ENCODE measurements at regions not wholly inside any gene's neighbourhood (a gene's known extent, or its start where the extent isn't known, plus 50 kb on each side); places are given as distances from the start of the nearest gene placed in this dataset.

DNA sequence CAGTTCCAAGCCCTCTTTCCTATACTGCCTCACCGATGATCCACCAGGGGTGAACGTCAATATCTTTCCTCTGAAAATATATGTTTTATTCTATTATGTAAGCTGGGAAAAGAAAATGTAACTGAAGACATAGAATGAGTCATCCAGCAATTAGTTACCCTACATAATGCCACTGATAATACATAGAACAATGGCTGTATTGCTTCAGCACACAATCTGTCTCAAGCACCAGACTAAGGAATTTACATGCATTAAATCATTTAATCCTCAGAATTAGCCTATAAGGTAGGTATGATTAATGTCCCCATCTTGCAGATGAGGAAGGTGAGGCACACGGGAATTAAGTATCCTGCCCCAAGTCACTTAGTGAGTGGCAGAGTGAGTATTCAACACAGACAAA, 472.8 kb downstream of the TOX3 start:
- Histone ChIP-seq H3K27me3 (ENCODE audit: insufficient read depth in 3 of 3, low read length in 2 of 3) (peaks cover 0 to 3% (median 0%) of the 10 kb centered on the region in 3 donors), H3K27ac (no peak overlapping the region), H3K4me1 (no peaks in the 10 kb centered on the region), H3K9me3 (no peaks in the 10 kb centered on the region), H3K36me3 (ENCODE audit: insufficient read depth in 1 of 2, low read depth in 1 of 2) (no peaks in the 10 kb centered on the region), H3K4me3 (no peak overlapping the region)
- 79 to 83% (median 83%) methylated on average over 3 of the region's 3 CpGs for WGBS, 3 donors
- intact Hi-C loops (cut with DNase I) = no loop called here
- ATAC-seq = no peak
- DNase-seq = no peak
- TF ChIP-seq, protein P1, sequence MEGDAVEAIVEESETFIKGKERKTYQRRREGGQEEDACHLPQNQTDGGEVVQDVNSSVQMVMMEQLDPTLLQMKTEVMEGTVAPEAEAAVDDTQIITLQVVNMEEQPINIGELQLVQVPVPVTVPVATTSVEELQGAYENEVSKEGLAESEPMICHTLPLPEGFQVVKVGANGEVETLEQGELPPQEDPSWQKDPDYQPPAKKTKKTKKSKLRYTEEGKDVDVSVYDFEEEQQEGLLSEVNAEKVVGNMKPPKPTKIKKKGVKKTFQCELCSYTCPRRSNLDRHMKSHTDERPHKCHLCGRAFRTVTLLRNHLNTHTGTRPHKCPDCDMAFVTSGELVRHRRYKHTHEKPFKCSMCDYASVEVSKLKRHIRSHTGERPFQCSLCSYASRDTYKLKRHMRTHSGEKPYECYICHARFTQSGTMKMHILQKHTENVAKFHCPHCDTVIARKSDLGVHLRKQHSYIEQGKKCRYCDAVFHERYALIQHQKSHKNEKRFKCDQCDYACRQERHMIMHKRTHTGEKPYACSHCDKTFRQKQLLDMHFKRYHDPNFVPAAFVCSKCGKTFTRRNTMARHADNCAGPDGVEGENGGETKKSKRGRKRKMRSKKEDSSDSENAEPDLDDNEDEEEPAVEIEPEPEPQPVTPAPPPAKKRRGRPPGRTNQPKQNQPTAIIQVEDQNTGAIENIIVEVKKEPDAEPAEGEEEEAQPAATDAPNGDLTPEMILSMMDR (IDR thresholded peaks at IDR 0.05) = no peak

DNA sequence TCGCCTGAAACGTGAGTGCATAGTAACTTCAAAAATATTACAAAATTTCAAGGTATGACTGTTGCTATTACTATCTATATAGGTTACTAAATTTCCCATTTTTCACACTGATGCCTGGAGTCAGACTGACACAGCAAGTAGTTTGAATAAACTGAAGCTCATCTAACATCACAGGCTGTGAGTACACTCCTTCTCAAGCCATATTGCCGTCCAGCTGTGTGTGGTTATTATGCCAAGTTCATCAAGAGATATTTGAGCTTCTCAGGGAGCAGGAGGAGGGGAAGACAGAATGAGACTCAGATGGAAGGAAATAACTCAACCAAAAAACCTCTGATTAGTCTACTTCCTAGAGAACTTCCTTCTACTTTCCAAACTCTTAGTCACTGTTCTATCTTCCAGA, 473.9 kb downstream of the TOX3 start:
- H3K36me3 ChIP-seq (ENCODE audit: insufficient read depth in 1 of 2, low read depth in 1 of 2) = no peaks in the 10 kb centered on the region
- WGBS, 3 donors = 67 to 71% (median 68%) methylated on average over 3 of the region's 3 CpGs
- no peak for DNase-seq
- no peaks in the 10 kb centered on the region for H3K4me1 ChIP-seq
- intact Hi-C loops (cut with DNase I) = no loop called here
- no peak overlapping the region for H3K4me3 ChIP-seq
- H3K27ac ChIP-seq = no peak overlapping the region
- H3K27me3 ChIP-seq (ENCODE audit: insufficient read depth in 3 of 3, low read length in 2 of 3) = peaks cover 0 to 3% (median 0%) of the 10 kb centered on the region in 3 donors
- TF ChIP-seq, protein P1 (IDR thresholded peaks at IDR 0.05) = no peak
- H3K9me3 ChIP-seq = no peaks in the 10 kb centered on the region
- ATAC-seq = no peak

DNA sequence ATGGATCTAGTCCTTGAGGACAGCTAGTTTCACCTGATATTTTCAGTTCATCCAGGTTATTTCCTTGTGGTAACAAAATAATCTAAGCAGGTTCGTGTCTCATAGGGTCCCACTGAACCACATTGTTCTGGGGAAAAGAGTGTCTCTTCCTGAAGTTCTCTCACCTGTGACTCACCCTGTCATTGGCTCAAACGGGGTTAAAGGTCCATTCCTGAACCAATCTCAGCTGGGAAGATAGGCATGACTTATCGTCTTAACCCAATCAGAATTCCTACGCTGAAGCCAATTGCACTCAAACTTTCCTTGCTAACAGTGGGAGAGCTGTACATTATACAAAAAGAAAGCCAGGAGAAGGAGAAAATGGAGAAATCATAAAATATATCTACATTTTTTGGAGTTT, 475.8 kb downstream of the TOX3 start:
- TF ChIP-seq, protein P1 (IDR thresholded peaks at IDR 0.05) = no peak
- WGBS, 3 donors = 71% methylated on average over 4 of the region's 4 CpGs
- Histone ChIP-seq H3K4me1 (no peaks in the 10 kb centered on the region), H3K27ac (no peak overlapping the region), H3K4me3 (no peak overlapping the region), H3K9me3 (no peaks in the 10 kb centered on the region), H3K36me3 (ENCODE audit: insufficient read depth in 1 of 2, low read depth in 1 of 2) (no peaks in the 10 kb centered on the region), H3K27me3 (ENCODE audit: insufficient read depth in 3 of 3, low read length in 2 of 3) (peaks cover 0 to 3% (median 0%) of the 10 kb centered on the region in 3 donors)
- no peak for DNase-seq
- intact Hi-C loops (cut with DNase I) = no loop called here
- no peak for ATAC-seq

DNA sequence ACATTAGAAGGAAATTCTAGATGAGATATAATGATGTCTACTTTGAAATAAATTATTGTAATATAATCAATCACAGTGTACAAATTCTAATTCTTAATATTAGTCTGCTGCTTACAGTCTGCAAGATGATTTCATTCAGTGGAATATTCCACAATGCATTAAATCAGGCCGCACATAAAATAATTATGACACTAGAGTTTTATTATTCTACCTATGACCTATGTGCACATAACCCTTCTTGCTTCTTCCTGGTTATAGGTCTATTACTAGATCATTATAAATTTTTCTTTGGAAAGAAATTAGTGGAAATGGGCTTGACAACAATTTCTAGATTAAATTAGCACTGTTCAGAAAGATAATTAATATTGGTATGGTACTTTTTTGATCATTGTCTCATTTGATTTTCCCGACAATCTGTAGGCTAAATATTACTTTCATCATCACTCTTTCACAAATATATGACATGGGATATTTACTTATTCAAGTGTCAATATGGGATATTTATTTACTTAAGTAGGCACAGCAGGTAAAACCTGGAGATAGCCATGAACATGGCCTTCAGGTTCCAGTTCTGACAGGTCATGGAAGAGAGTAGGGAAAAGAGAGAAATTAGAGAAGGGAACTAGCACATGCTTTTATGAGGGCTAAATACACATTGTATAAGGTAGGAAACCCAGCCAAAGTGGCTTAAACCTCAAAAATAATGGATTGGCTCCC, 476.4 kb downstream of the TOX3 start:
- Histone ChIP-seq H3K9me3 (no peaks in the 10 kb centered on the region), H3K36me3 (ENCODE audit: insufficient read depth in 1 of 2, low read depth in 1 of 2) (no peaks in the 10 kb centered on the region), H3K4me1 (no peaks in the 10 kb centered on the region), H3K4me3 (no peak overlapping the region), H3K27me3 (ENCODE audit: insufficient read depth in 3 of 3, low read length in 2 of 3) (peaks cover 0 to 3% (median 0%) of the 10 kb centered on the region in 3 donors), H3K27ac (no peak overlapping the region)
- ATAC-seq (no peak), DNase-seq (no peak)
- TF ChIP-seq, protein P1 (IDR thresholded peaks at IDR 0.05) = no peak
- 88 to 94% (median 94%) methylated on average over 2 of the region's 2 CpGs for WGBS, 3 donors
- intact Hi-C loops (cut with DNase I) = no loop called here

DNA sequence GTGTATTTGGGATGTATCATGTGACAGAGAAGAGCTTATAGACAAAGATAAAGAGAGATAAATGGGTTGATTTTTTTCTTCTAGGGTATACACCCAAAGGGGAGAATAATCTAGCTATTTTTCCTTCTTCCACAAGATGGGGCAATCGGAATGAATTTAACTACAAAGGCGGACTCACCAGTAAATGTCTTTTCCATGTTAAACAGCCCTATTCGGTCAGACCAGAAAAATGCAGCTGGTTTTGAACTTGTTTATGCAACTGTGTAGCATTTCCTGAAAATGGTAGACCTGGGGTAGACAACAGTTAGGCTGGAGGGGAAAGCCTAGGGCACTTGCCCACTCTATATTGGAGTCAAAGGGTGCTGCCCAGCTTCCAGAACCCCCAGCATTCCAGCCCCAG, 477.1 kb downstream of the TOX3 start:
- peaks cover 0 to 3% (median 0%) of the 10 kb centered on the region in 3 donors for H3K27me3 ChIP-seq (ENCODE audit: insufficient read depth in 3 of 3, low read length in 2 of 3)
- WGBS, 3 donors = 11 to 18% (median 16%) methylated on average over 3 of the region's 3 CpGs
- TF ChIP-seq, protein P1 (IDR thresholded peaks at IDR 0.05) = peak; percentile 4
- ATAC-seq (no peak), DNase-seq (no peak)
- intact Hi-C loops (cut with DNase I) = no loop called here
- no peaks in the 10 kb centered on the region for H3K36me3 ChIP-seq (ENCODE audit: insufficient read depth in 1 of 2, low read depth in 1 of 2)
- no peaks in the 10 kb centered on the region for H3K4me1 ChIP-seq
- no peaks in the 10 kb centered on the region for H3K9me3 ChIP-seq
- no peak overlapping the region for H3K27ac ChIP-seq
- H3K4me3 ChIP-seq = no peak overlapping the region

Measured in psoas muscle (tissue), 7 donors.